HCT116 (cell line): ENCODE measurements at regions not wholly inside any gene's neighbourhood (a gene's known extent, or its start where the extent isn't known, plus 50 kb on each side); places are given as distances from the start of the nearest gene placed in this dataset.

ENCODE experiments used
- ATAC-seq: fragments of 200-7000 bp; cut with Tn5 transposase; 2 replicates; pipeline ENCODE4 v1.9.1; 2020; ENCODE audit warnings: mild to moderate bottlenecking, moderate library complexity
- BruUV-seq: library from RNA; stranded (reverse); fragments of 400-500 nt; replicated peaks from 2 replicates; lab custom pipeline; 2021; lab: Mats Ljungman, UMichigan
- CTCF ChIA-PET: fragments of 300-600 bp; sonication (Branson Sonifier 250); formaldehyde crosslinking; loops from one replicate; lab custom pipeline; 2021; ENCODE audit warnings: antibody characterized with exemption; lab: Charles Lee
- POLR2A ChIA-PET: fragments of 300-600, 350-600 bp; sonication (Branson Sonifier 250); formaldehyde crosslinking; loops from one replicate; lab custom pipeline; 2021; ENCODE audit warnings: antibody characterized with exemption; lab: Charles Lee
- RAD21 ChIA-PET, 2 experiments: fragments of 300-600 bp; sonication (Branson Sonifier 250); formaldehyde crosslinking; loops; one replicate each; lab custom pipeline; 2023; ENCODE audit warnings: low total read pairs in 2 of 2; ENCODE audit not compliant: uncharacterized antibody in 2 of 2, unreplicated experiment in 2 of 2, low non-redundant PET in 1 of 2; lab: Charles Lee
- DNase-seq: peaks from one replicate; pipeline ENCODE4 v3.0.0-alpha.2; 2010; ENCODE audit warnings: low read depth, low spot score
- H2AFZ ChIP-seq: fragments of 200-600 bp; shearing (Covaris generic), sonication (generic); 2 replicates; pipeline ENCODE4 v1.6.1; 2017; ENCODE audit warnings: low read depth, mixed run types, mixed read lengths, antibody characterized with exemption, low read length; ENCODE audit not compliant: poor library complexity, severe bottlenecking
- H3K27ac ChIP-seq: 2 replicates; pipeline ENCODE4 v1.5.1; 2012; ENCODE audit warnings: low read depth, low read length
- H3K27me3 ChIP-seq: fragments of 200-600 bp; sonication (generic); 2 replicates; pipeline ENCODE4 v1.6.1; 2016; ENCODE audit warnings: mixed run types, low read length, mixed read lengths; ENCODE audit not compliant: insufficient read depth
- H3K36me3 ChIP-seq, 2 experiments: fragments of 200-500 bp in 1 of 2; fragments of 200-600 bp in 1 of 2; sonication (Bioruptor generic) in 1 of 2; sonication (generic) in 1 of 2; 2 replicates each; pipeline versions ENCODE4 v1.5.1 to v1.6.1; 2014 to 2016; ENCODE audit warnings: low read length in 2 of 2, inconsistent platforms in 1 of 2, mixed read lengths in 1 of 2, mixed run types in 1 of 2; ENCODE audit not compliant: insufficient read depth in 2 of 2, control insufficient read depth in 1 of 2
- H3K4me1 ChIP-seq, 2 experiments: fragments of 200-600 bp in 1 of 2; sonication (generic) in 1 of 2; 2 replicates each; pipeline versions ENCODE4 v1.5.1 to v1.6.1; 2012 to 2017; ENCODE audit warnings: low read length in 2 of 2, inconsistent platforms in 1 of 2, mild to moderate bottlenecking in 1 of 2, mixed read lengths in 1 of 2, mixed run types in 1 of 2, moderate library complexity in 1 of 2; ENCODE audit not compliant: insufficient read depth in 2 of 2, control insufficient read depth in 1 of 2
- H3K4me2 ChIP-seq: fragments of 200-600 bp; sonication (generic); 2 replicates; pipeline ENCODE4 v1.6.1; 2017; ENCODE audit warnings: mixed run types, low read length, mixed read lengths
- H3K4me3 ChIP-seq, 2 experiments: fragments of 200-600 bp in 1 of 2; sonication (generic) in 1 of 2; replicated peaks in 1 of 2; 2 replicates each; pipeline ENCODE4 v1.5.1; 2011 to 2016; ENCODE audit warnings: low read length in 2 of 2, control low read depth in 1 of 2, low read depth in 1 of 2, mild to moderate bottlenecking in 1 of 2, mixed read lengths in 1 of 2, mixed run types in 1 of 2
- H3K79me2 ChIP-seq: fragments of 200-600 bp; sonication (generic); 2 replicates; pipeline ENCODE4 v1.6.1; 2017; ENCODE audit warnings: mild to moderate bottlenecking, mixed run types, low read length, moderate library complexity, mixed read lengths; ENCODE audit not compliant: insufficient read depth
- H3K9ac ChIP-seq: fragments of 200-600 bp; sonication (generic); 2 replicates; pipeline ENCODE4 v1.6.1; 2016; ENCODE audit warnings: low read length, mixed read lengths
- H3K9me2 ChIP-seq: fragments of 200-600 bp; sonication (generic), shearing (Covaris generic); 2 replicates; pipeline ENCODE4 v1.6.1; 2017; ENCODE audit warnings: mixed run types, mild to moderate bottlenecking, moderate library complexity; ENCODE audit not compliant: insufficient read depth
- H3K9me3 ChIP-seq, 2 experiments: fragments of 200-500 bp in 1 of 2; fragments of 200-600 bp in 1 of 2; sonication (Bioruptor generic) in 1 of 2; sonication (generic) in 1 of 2; 2 replicates each; pipeline ENCODE4 v1.6.1; 2014 to 2017; ENCODE audit warnings: low read length in 2 of 2, mixed read lengths in 2 of 2, inconsistent platforms in 1 of 2, low read depth in 1 of 2, mild to moderate bottlenecking in 1 of 2, mixed run types in 1 of 2, moderate library complexity in 1 of 2; ENCODE audit not compliant: control insufficient read depth in 1 of 2, insufficient read depth in 1 of 2
- H4K20me1 ChIP-seq: fragments of 200-600 bp; sonication (generic), shearing (Covaris generic); 2 replicates; pipeline ENCODE4 v1.6.1; 2017; ENCODE audit warnings: mixed run types, mild to moderate bottlenecking, moderate library complexity; ENCODE audit not compliant: insufficient read depth
- ATF3 ChIP-seq: IDR thresholded peaks from 2 replicates; pipeline ENCODE4 v1.6.1; 2012
- CBX3 ChIP-seq: IDR thresholded peaks from 2 replicates; pipeline ENCODE4 v1.6.1; 2012; ENCODE audit warnings: low read depth
- CEBPB ChIP-seq: IDR thresholded peaks from 2 replicates; pipeline ENCODE4 v1.6.1; 2012; ENCODE audit warnings: low read depth
- ELF1 ChIP-seq: IDR thresholded peaks from 2 replicates; pipeline ENCODE4 v1.6.1; 2012; ENCODE audit warnings: low read depth, borderline replicate concordance
- EZH2 ChIP-seq: fragments of 200-600 bp; sonication (generic); IDR thresholded peaks from 2 replicates; pipeline ENCODE4 v1.6.1; 2017; ENCODE audit warnings: antibody characterized with exemption, mixed run types
- EZH2phosphoT487 ChIP-seq: fragments of 200-600 bp; IDR thresholded peaks from 2 replicates; pipeline ENCODE4 v1.6.1; 2018; ENCODE audit warnings: antibody characterized with exemption, borderline replicate concordance
- JUND ChIP-seq: IDR thresholded peaks from 2 replicates; pipeline ENCODE4 v1.6.1; 2012
- POLR2A ChIP-seq: IDR thresholded peaks from 2 replicates; pipeline ENCODE4 v1.7.0; 2011; ENCODE audit warnings: borderline replicate concordance; ENCODE audit not compliant: insufficient read depth, insufficient read length; ENCODE audit errors: extremely low read depth
- RAD21 ChIP-seq: IDR thresholded peaks from 2 replicates; pipeline ENCODE4 v1.6.1; 2012; ENCODE audit warnings: low read depth, mild to moderate bottlenecking
- SIN3A ChIP-seq: IDR thresholded peaks from 2 replicates; pipeline ENCODE4 v1.6.1; 2012; ENCODE audit warnings: low read depth
- YY1 ChIP-seq: IDR thresholded peaks from 2 replicates; pipeline ENCODE4 v1.6.1; 2011; ENCODE audit warnings: low read length, low read depth, moderate library complexity, mild to moderate bottlenecking; ENCODE audit not compliant: insufficient replicate concordance; ENCODE audit errors: extremely low read depth
- ZNF274 ChIP-seq: fragments of 200-500 bp; sonication (Bioruptor generic); IDR thresholded peaks from 2 replicates; pipeline ENCODE4 v1.6.1; 2014; ENCODE audit warnings: mild to moderate bottlenecking, low read depth, low read length, inconsistent platforms
- intact Hi-C: fragments of 100-400 bp; cut with micrococcal nuclease; formaldehyde crosslinking; loops from 2 replicates; pipeline ENCODE4 v1.10.0; 2022
- TF ChIP-seq, protein P1 (sequence below): IDR thresholded peaks from 2 replicates; pipeline ENCODE4 v1.6.1; 2012
- TF ChIP-seq, protein P2 (sequence below): IDR thresholded peaks from 2 replicates; pipeline ENCODE4 v1.6.1; 2012; ENCODE audit warnings: low read depth

- TF ChIP-seq RAD21 (no peak), ZNF274 (no peak), JUND (no peak), SIN3A (no peak), EZH2phosphoT487 (no peak), POLR2A (no peak)
- CTCF ChIA-PET, result no interaction called here
- H3K4me3 ChIP-seq, result no peak overlapping the region
These were observed 240.3 kb upstream of the IRX3 start for GRCh38 chr16:54526916-54527315.

GRCh38 chr16:54526087-54526486 lies 239.5 kb upstream of the IRX3 start:
- TF ChIP-seq, protein P1, sequence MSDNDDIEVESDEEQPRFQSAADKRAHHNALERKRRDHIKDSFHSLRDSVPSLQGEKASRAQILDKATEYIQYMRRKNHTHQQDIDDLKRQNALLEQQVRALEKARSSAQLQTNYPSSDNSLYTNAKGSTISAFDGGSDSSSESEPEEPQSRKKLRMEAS, result no peak
- TF ChIP-seq, protein P2, sequence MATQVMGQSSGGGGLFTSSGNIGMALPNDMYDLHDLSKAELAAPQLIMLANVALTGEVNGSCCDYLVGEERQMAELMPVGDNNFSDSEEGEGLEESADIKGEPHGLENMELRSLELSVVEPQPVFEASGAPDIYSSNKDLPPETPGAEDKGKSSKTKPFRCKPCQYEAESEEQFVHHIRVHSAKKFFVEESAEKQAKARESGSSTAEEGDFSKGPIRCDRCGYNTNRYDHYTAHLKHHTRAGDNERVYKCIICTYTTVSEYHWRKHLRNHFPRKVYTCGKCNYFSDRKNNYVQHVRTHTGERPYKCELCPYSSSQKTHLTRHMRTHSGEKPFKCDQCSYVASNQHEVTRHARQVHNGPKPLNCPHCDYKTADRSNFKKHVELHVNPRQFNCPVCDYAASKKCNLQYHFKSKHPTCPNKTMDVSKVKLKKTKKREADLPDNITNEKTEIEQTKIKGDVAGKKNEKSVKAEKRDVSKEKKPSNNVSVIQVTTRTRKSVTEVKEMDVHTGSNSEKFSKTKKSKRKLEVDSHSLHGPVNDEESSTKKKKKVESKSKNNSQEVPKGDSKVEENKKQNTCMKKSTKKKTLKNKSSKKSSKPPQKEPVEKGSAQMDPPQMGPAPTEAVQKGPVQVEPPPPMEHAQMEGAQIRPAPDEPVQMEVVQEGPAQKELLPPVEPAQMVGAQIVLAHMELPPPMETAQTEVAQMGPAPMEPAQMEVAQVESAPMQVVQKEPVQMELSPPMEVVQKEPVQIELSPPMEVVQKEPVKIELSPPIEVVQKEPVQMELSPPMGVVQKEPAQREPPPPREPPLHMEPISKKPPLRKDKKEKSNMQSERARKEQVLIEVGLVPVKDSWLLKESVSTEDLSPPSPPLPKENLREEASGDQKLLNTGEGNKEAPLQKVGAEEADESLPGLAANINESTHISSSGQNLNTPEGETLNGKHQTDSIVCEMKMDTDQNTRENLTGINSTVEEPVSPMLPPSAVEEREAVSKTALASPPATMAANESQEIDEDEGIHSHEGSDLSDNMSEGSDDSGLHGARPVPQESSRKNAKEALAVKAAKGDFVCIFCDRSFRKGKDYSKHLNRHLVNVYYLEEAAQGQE, result no peak
- TF ChIP-seq EZH2 (no peak), CBX3 (no peak), YY1 (no peak), ATF3 (no peak), CEBPB (no peak), ELF1 (no peak), SIN3A (no peak)
- ChIA-PET CTCF (no interaction called here), POLR2A (no interaction called here), RAD21 (no interaction called here)
- intact Hi-C loops, result no loop called here
- no TSS peak for BruUV-seq
- no peak overlapping the region for H3K27ac ChIP-seq
- no peak overlapping the region for H3K9ac ChIP-seq
- no peaks in the 10 kb centered on the region for H4K20me1 ChIP-seq
- H3K4me2 ChIP-seq, result no peak overlapping the region
- H3K79me2 ChIP-seq, result no peaks in the 10 kb centered on the region
- no peak for DNase-seq
- peaks cover 0 to 13% of the 10 kb centered on the region in 2 experiments; a peak in 2 of 4 replicates for H3K9me3 ChIP-seq
- H2AFZ ChIP-seq, result no peak overlapping the region
- H3K4me1 ChIP-seq, result no peaks in the 10 kb centered on the region
- no peak for ATAC-seq
- H3K4me3 ChIP-seq, result no peak overlapping the region
- H3K27me3 ChIP-seq, result peaks cover 3% of the 10 kb centered on the region
- no peaks in the 10 kb centered on the region for H3K36me3 ChIP-seq
- H3K9me2 ChIP-seq, result no peaks in the 10 kb centered on the region

More at GRCh38 chr16:54526916-54527315, 240.3 kb upstream of the IRX3 start:
- no peak for DNase-seq
- BruUV-seq, result no TSS peak
- H3K9me2 ChIP-seq, result no peaks in the 10 kb centered on the region
- no peaks in the 10 kb centered on the region for H3K36me3 ChIP-seq
- no peak overlapping the region for H3K4me2 ChIP-seq
- no peaks in the 10 kb centered on the region for H3K4me1 ChIP-seq
- H3K79me2 ChIP-seq, result no peaks in the 10 kb centered on the region
- ATAC-seq, result no peak
- POLR2A ChIA-PET, result no interaction called here
- H2AFZ ChIP-seq, result no peak overlapping the region
- H3K9ac ChIP-seq, result no peak overlapping the region
- RAD21 ChIA-PET, result no interaction called here
- intact Hi-C loops, result no loop called here
- peaks cover 0 to 13% of the 10 kb centered on the region in 2 experiments; a peak in 2 of 4 replicates for H3K9me3 ChIP-seq
- no peaks in the 10 kb centered on the region for H4K20me1 ChIP-seq
- no peak overlapping the region for H3K27ac ChIP-seq
- peaks cover 3% of the 10 kb centered on the region for H3K27me3 ChIP-seq
